ENCODE measurements at regions not wholly inside any gene's neighbourhood (a gene's known extent, or its start where the extent isn't known, plus 50 kb on each side); places are given as distances from the start of the nearest gene placed in this dataset.

DNA sequence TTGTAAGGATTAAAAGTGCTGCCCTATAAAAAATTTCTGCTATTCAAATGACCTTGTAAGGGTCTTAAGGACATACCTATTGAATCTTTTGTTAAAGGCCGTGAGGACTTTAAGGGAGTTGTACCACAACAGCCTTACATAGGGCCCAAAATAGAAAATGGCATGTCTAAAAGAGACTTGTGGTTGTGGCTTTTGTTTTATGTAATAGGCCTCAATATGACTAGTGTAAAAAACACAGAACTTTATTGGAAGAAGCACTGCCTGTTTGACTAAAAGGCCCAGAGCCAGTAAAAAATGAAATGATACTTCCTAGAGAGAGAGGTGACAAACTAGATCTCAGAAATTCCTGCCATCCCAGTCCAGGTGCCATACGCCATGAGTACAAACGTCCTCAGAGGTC, 286.6 kb downstream of the SEMA3D start:
- TF ChIP-seq, protein P1, sequence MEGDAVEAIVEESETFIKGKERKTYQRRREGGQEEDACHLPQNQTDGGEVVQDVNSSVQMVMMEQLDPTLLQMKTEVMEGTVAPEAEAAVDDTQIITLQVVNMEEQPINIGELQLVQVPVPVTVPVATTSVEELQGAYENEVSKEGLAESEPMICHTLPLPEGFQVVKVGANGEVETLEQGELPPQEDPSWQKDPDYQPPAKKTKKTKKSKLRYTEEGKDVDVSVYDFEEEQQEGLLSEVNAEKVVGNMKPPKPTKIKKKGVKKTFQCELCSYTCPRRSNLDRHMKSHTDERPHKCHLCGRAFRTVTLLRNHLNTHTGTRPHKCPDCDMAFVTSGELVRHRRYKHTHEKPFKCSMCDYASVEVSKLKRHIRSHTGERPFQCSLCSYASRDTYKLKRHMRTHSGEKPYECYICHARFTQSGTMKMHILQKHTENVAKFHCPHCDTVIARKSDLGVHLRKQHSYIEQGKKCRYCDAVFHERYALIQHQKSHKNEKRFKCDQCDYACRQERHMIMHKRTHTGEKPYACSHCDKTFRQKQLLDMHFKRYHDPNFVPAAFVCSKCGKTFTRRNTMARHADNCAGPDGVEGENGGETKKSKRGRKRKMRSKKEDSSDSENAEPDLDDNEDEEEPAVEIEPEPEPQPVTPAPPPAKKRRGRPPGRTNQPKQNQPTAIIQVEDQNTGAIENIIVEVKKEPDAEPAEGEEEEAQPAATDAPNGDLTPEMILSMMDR (IDR thresholded peaks at IDR 0.05), result no peak
- no peak for TF ChIP-seq POLR2A (IDR thresholded peaks at IDR 0.05)
- TF ChIP-seq POLR2AphosphoS5 (IDR thresholded peaks at IDR 0.05), result no peak
